ENCODE measurements at regions not wholly inside any gene's neighbourhood (a gene's known extent, or its start where the extent isn't known, plus 50 kb on each side); places are given as distances from the start of the nearest gene placed in this dataset.

GRCh38 chr1:222387007-222387814 is 160.7 kb downstream of the HHIPL2 start:
- no peaks in the 10 kb centered on the region for H3F3A ChIP-seq (replicated peaks; ENCODE audit: insufficient read depth)
- no peak overlapping the region for H3K4me3 ChIP-seq (ENCODE audit: low read depth in 2 of 2, low read length in 1 of 2)
- WGBS (ENCODE audit: low lambda C conversion rate): 65% methylated on average over 8 of the region's 8 CpGs
- ChIA-PET CTCF (interaction anchor here (0.7 to 1.3 kb wide), 2 partner anchors 57 to 68 kb away, joined by 3 to 6 read pairs; no protein-coding TSS in a partner anchor), POLR2A (no interaction called here)
- no peak overlapping the region for H3K27ac ChIP-seq (ENCODE audit: low read depth in 2 of 2, low read length in 1 of 2)
- DNase-seq: peak; percentile 3
- no peaks in the 10 kb centered on the region for H3K36me3 ChIP-seq (replicated peaks in 1 of 2; ENCODE audit: control insufficient read depth in 1 of 2, insufficient read depth in 2 of 2, low read length in 1 of 2)
- no peaks in the 10 kb centered on the region for H3K27me3 ChIP-seq (ENCODE audit: insufficient read depth)
- H3K9ac ChIP-seq: no peak overlapping the region
- no peak overlapping the region for H3K4me2 ChIP-seq
- H3K9me3 ChIP-seq: no peaks in the 10 kb centered on the region
- H3K79me2 ChIP-seq (ENCODE audit: insufficient read depth): no peaks in the 10 kb centered on the region
- no peaks in the 10 kb centered on the region for H4K20me1 ChIP-seq (ENCODE audit: insufficient read depth)
- H3K9me2 ChIP-seq: no peaks in the 10 kb centered on the region
- no peaks in the 10 kb centered on the region; a peak in 1 of 4 replicates for H3K4me1 ChIP-seq (ENCODE audit: control insufficient read depth in 1 of 2, insufficient read depth in 2 of 2, low read depth in 1 of 2, low read length in 1 of 2)
- TF ChIP-seq RCOR1 (IDR thresholded peaks at IDR 0.05; ENCODE audit: low read length) (no peak), GATA2 (CRISPR knock-in tag; IDR thresholded peaks at IDR 0.05) (no peak), FOXJ3 (CRISPR knock-in tag; IDR thresholded peaks at IDR 0.05) (no peak), ELF1 (IDR thresholded peaks at IDR 0.05) (no peak), CTCF (IDR thresholded peaks at IDR 0.05) (peak; percentile 30), RAD21 (IDR thresholded peaks at IDR 0.05; ENCODE audit: low read length) (peak; percentile 12; the same call in 1 of the 2 replicates), SMC3 (IDR thresholded peaks at IDR 0.05; ENCODE audit: low read depth, low read length) (no peak)
- H2AFZ ChIP-seq (ENCODE audit: low read depth): no peak overlapping the region

GRCh38 chr1:222385955-222386354 is 161.9 kb downstream of the HHIPL2 start:
- H3K27ac ChIP-seq (ENCODE audit: low read depth in 2 of 2, low read length in 1 of 2): no peak overlapping the region
- no peaks in the 10 kb centered on the region for H3K27me3 ChIP-seq (ENCODE audit: insufficient read depth)
- WGBS (ENCODE audit: low lambda C conversion rate): 45% methylated on average over 1 of the region's 1 CpG
- H2AFZ ChIP-seq (ENCODE audit: low read depth): no peak overlapping the region
- no peak overlapping the region for H3K9ac ChIP-seq
- ChIA-PET POLR2A (no interaction called here), CTCF (interaction anchor here (1.3 kb wide), 1 partner anchor 69 kb away, joined by 6 read pairs; no protein-coding TSS in a partner anchor)
- no peak overlapping the region for H3K4me3 ChIP-seq (ENCODE audit: low read depth in 2 of 2, low read length in 1 of 2)
- H4K20me1 ChIP-seq (ENCODE audit: insufficient read depth): no peaks in the 10 kb centered on the region
- H3K36me3 ChIP-seq (replicated peaks in 1 of 2; ENCODE audit: control insufficient read depth in 1 of 2, insufficient read depth in 2 of 2, low read length in 1 of 2): no peaks in the 10 kb centered on the region
- no peak for DNase-seq
- no peaks in the 10 kb centered on the region for H3K9me2 ChIP-seq
- no peak for TF ChIP-seq RAD21 (IDR thresholded peaks at IDR 0.05; ENCODE audit: low read length)
- no peak for TF ChIP-seq USF2 (IDR thresholded peaks at IDR 0.05; ENCODE audit: borderline replicate concordance, low read depth, low read length)
- TF ChIP-seq MAX (IDR thresholded peaks at IDR 0.05; ENCODE audit: low read depth): no peak
- TF ChIP-seq EP300 (IDR thresholded peaks at IDR 0.05; ENCODE audit: borderline replicate concordance in 1 of 2, low read depth in 1 of 2, low read length in 1 of 2): no peak
- TF ChIP-seq USF1 (IDR thresholded peaks at IDR 0.05; ENCODE audit: borderline replicate concordance, low read depth): no peak
- TF ChIP-seq SMC3 (IDR thresholded peaks at IDR 0.05; ENCODE audit: low read depth, low read length): no peak
- H3F3A ChIP-seq (replicated peaks; ENCODE audit: insufficient read depth): no peaks in the 10 kb centered on the region
- no peaks in the 10 kb centered on the region for H3K9me3 ChIP-seq
- H3K79me2 ChIP-seq (ENCODE audit: insufficient read depth): no peaks in the 10 kb centered on the region
- no peaks in the 10 kb centered on the region; a peak in 1 of 4 replicates for H3K4me1 ChIP-seq (ENCODE audit: control insufficient read depth in 1 of 2, insufficient read depth in 2 of 2, low read depth in 1 of 2, low read length in 1 of 2)
- no peak overlapping the region for H3K4me2 ChIP-seq
